ENCODE measurements at regions not wholly inside any gene's neighbourhood (a gene's known extent, or its start where the extent isn't known, plus 50 kb on each side); places are given as distances from the start of the nearest gene placed in this dataset.

DNA sequence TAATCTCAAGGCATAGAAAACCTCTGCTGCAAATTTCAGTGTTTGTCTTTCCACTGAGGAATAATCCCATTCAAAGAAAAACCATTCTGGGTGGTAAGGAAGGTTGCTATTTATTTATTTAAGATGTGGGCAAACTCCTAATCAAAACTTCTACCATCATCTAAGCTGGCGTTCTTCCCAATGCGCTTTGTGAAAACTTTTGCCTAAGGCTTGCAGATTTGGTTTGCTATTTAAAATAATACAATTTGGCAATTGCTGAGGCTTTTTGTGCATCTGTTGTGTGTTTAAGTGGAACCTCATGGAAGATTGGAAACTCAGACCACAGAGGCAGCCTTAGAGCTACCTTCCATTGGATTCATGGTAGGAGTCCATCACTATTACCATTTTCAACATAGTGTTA, 309.0 kb downstream of the BLID start:
- H3K9me3 ChIP-seq = peaks cover 0 to 5% (median 3%) of the 10 kb centered on the region in 4 donors
- TF ChIP-seq POLR2AphosphoS5 (IDR thresholded peaks at IDR 0.05) (no peak), EP300 (IDR thresholded peaks at IDR 0.05) (no peak), POLR2A (IDR thresholded peaks at IDR 0.05) (no peak)
- TF ChIP-seq, protein P1, sequence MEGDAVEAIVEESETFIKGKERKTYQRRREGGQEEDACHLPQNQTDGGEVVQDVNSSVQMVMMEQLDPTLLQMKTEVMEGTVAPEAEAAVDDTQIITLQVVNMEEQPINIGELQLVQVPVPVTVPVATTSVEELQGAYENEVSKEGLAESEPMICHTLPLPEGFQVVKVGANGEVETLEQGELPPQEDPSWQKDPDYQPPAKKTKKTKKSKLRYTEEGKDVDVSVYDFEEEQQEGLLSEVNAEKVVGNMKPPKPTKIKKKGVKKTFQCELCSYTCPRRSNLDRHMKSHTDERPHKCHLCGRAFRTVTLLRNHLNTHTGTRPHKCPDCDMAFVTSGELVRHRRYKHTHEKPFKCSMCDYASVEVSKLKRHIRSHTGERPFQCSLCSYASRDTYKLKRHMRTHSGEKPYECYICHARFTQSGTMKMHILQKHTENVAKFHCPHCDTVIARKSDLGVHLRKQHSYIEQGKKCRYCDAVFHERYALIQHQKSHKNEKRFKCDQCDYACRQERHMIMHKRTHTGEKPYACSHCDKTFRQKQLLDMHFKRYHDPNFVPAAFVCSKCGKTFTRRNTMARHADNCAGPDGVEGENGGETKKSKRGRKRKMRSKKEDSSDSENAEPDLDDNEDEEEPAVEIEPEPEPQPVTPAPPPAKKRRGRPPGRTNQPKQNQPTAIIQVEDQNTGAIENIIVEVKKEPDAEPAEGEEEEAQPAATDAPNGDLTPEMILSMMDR (IDR thresholded peaks at IDR 0.05) = no peak
- H3K4me1 ChIP-seq = peaks cover 0 to 5% (median 0%) of the 10 kb centered on the region in 4 donors
- H3K27ac ChIP-seq = no peak overlapping the region
- no peak overlapping the region for H3K4me3 ChIP-seq
- no peaks in the 10 kb centered on the region for H3K27me3 ChIP-seq
- WGBS, 5 donors = 88 to 100% (median 92%) methylated on average over 2 of the region's 2 CpGs
- H3K36me3 ChIP-seq = no peaks in the 10 kb centered on the region
- intact Hi-C loops (cut with DNase I; ENCODE audit: low total_unique reads) = no loop called here
- no peak for DNase-seq

DNA sequence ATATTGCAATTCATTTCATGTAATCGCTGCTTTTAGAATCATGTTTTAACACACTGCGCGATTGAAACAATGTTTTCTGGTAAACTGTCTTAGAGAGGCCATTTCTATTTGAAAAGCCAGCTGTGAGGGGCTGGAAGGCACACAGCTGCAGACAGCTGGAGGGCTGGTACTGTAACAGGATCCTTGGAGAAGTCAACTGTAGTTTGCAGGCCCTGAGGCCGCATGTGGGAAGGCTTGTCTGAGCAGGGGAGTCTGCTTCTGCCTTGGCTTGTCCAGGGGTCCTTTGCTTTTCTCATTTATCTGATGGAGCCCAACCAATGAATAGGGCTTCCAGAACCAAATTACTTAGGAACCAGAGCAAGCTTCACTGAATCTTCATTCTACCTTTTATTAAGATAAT, 313.5 kb downstream of the BLID start:
- H3K9me3 ChIP-seq = peaks cover 0 to 8% (median 0%) of the 10 kb centered on the region in 4 donors
- no peak overlapping the region for H3K4me3 ChIP-seq
- DNase-seq = peak in 1 of 2 donors; percentile 85
- no peaks in the 10 kb centered on the region for H3K27me3 ChIP-seq
- 69 to 87% (median 79%) methylated on average over 4 of the region's 4 CpGs for WGBS, 5 donors
- peaks cover 0 to 10% (median 4%) of the 10 kb centered on the region in 4 donors for H3K4me1 ChIP-seq
- no peak overlapping the region for H3K27ac ChIP-seq
- no peaks in the 10 kb centered on the region for H3K36me3 ChIP-seq
- intact Hi-C loops (cut with DNase I; ENCODE audit: low total_unique reads) = no loop called here
- TF ChIP-seq, protein P1 (IDR thresholded peaks at IDR 0.05) = no peak
- TF ChIP-seq EP300 (IDR thresholded peaks at IDR 0.05) (no peak), POLR2AphosphoS5 (IDR thresholded peaks at IDR 0.05) (peak in 2 of 3 donors; percentile 15 to 46), POLR2A (IDR thresholded peaks at IDR 0.05) (no peak)

DNA sequence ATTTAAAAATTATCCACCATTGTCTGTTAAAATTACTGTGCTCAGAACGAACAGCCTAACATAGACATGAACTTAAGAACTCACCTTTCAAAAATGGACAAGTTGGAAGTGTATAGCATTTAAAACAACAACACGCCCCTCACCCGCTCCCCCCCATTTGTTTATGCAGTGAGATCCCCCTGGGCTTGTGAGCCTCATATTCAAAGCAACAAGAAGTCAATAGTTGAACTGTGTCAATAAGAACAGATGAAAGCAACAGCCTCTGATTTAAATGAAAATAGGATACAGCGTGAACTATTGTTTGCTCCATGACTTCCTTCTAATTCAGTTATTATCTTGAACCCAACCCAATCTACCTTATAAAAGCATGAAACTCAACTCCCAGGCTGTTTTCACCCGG, 314.2 kb downstream of the BLID start:
- TF ChIP-seq POLR2AphosphoS5 (IDR thresholded peaks at IDR 0.05) (no peak), EP300 (IDR thresholded peaks at IDR 0.05) (no peak), POLR2A (IDR thresholded peaks at IDR 0.05) (no peak)
- TF ChIP-seq, protein P1 (IDR thresholded peaks at IDR 0.05) = no peak
- Histone ChIP-seq H3K36me3 (no peaks in the 10 kb centered on the region), H3K4me1 (peaks cover 0 to 10% (median 4%) of the 10 kb centered on the region in 4 donors), H3K9me3 (peaks cover 0 to 8% (median 0%) of the 10 kb centered on the region in 4 donors), H3K27ac (no peak overlapping the region), H3K27me3 (no peaks in the 10 kb centered on the region), H3K4me3 (no peak overlapping the region)
- 58 to 68% (median 60%) methylated on average over 5 of the region's 5 CpGs for WGBS, 5 donors
- intact Hi-C loops (cut with DNase I; ENCODE audit: low total_unique reads) = no loop called here
- DNase-seq = no peak

DNA sequence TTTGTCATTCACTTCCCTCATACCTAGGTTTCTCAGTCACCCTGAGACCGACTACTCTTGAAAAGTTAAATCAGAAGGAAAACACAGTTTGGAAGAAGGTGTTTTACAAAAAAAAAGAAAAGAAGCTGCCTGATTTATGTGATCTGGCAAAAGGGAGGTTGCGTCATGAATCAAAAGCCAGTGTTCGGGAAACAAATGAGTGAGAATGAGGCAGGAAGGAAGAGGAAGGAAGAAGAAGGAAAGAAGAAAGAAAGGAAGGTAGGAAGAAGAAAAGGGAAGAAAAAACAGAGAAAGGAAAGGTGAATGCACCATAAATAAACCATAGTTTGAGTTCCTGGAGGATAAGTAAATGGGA, 314.6 kb downstream of the BLID start:
- no peaks in the 10 kb centered on the region for H3K27me3 ChIP-seq
- intact Hi-C loops (cut with DNase I; ENCODE audit: low total_unique reads) = no loop called here
- no peak overlapping the region for H3K27ac ChIP-seq

More for the DNA sequence above, 314.6 kb downstream of the BLID start:
- peaks cover 0 to 10% (median 4%) of the 10 kb centered on the region in 4 donors for H3K4me1 ChIP-seq
- TF ChIP-seq, protein P1 (IDR thresholded peaks at IDR 0.05) = no peak
- no peak for TF ChIP-seq EP300 (IDR thresholded peaks at IDR 0.05)
- no peak for TF ChIP-seq POLR2AphosphoS5 (IDR thresholded peaks at IDR 0.05)
- TF ChIP-seq POLR2A (IDR thresholded peaks at IDR 0.05) = no peak
- H3K4me3 ChIP-seq = no peak overlapping the region
- DNase-seq = no peak
- peaks cover 0 to 8% (median 0%) of the 10 kb centered on the region in 4 donors for H3K9me3 ChIP-seq
- no peaks in the 10 kb centered on the region for H3K36me3 ChIP-seq
- 54 to 61% (median 60%) methylated on average over 3 of the region's 3 CpGs for WGBS, 5 donors
